BJ (cell line): ENCODE measurements at regions not wholly inside any gene's neighbourhood (a gene's known extent, or its start where the extent isn't known, plus 50 kb on each side); places are given as distances from the start of the nearest gene placed in this dataset.

ENCODE experiments used
- CTCF ChIA-PET: fragments of 350-600 bp; formaldehyde crosslinking; extraction: SDS; loops from one replicate; lab custom pipeline; 2021; ENCODE audit warnings: antibody characterized with exemption, inconsistent platforms; lab: Yijun Ruan, JAX
- POLR2A ChIA-PET: fragments of 300-600 bp; sonication (Branson Sonifier 250); formaldehyde crosslinking; extraction: SDS; loops from one replicate; lab custom pipeline; 2021; ENCODE audit warnings: antibody characterized with exemption; lab: Charles Lee
- DNase-seq: peaks from one replicate; pipeline ENCODE4 v3.0.0-alpha.2; 2011; ENCODE audit warnings: low read depth
- H3K27me3 ChIP-seq: 2 replicates; pipeline ENCODE4 v1.6.0; 2011; ENCODE audit warnings: low read length; ENCODE audit not compliant: control insufficient read depth, insufficient read depth
- H3K36me3 ChIP-seq: 2 replicates; pipeline ENCODE4 v1.5.1; 2011; ENCODE audit warnings: low read length; ENCODE audit not compliant: control insufficient read depth, insufficient read depth
- H3K4me3 ChIP-seq: 2 replicates; pipeline ENCODE4 v1.5.1; 2011; ENCODE audit warnings: low read depth, mild to moderate bottlenecking, control low read depth, low read length
- CTCF ChIP-seq: IDR thresholded peaks from 2 replicates; pipeline ENCODE4 v1.5.1; 2011; ENCODE audit warnings: low read depth, mild to moderate bottlenecking, control low read depth, inconsistent platforms, low read length, moderate library complexity; ENCODE audit not compliant: insufficient read depth

GRCh38 chr4:14396183-14396582, 606.1 kb upstream of the CPEB2 start:
- Histone ChIP-seq H3K27me3 (no peaks in the 10 kb centered on the region), H3K36me3 (no peaks in the 10 kb centered on the region), H3K4me3 (no peak overlapping the region)
- TF ChIP-seq CTCF: no peak
- no peak for DNase-seq
- POLR2A ChIA-PET: no interaction called here
- CTCF ChIA-PET: no interaction called here

- no peak for TF ChIP-seq CTCF
- ChIA-PET POLR2A (no interaction called here), CTCF (no interaction called here)
- DNase-seq: no peak
- Histone ChIP-seq H3K27me3 (no peaks in the 10 kb centered on the region), H3K36me3 (no peaks in the 10 kb centered on the region), H3K4me3 (no peak overlapping the region)
Measured at GRCh38 chr4:14399848-14400247, 602.4 kb upstream of the CPEB2 start.

- no peak for TF ChIP-seq CTCF
- DNase-seq: no peak
- POLR2A ChIA-PET: no interaction called here
- Histone ChIP-seq H3K36me3 (no peaks in the 10 kb centered on the region), H3K4me3 (no peak overlapping the region), H3K27me3 (no peaks in the 10 kb centered on the region)
- CTCF ChIA-PET: no interaction called here
Measured at GRCh38 chr4:14400307-14400706, 602.0 kb upstream of the CPEB2 start.

- DNase-seq: no peak
- no peaks in the 10 kb centered on the region for H3K36me3 ChIP-seq
- H3K4me3 ChIP-seq: no peak overlapping the region
- no peaks in the 10 kb centered on the region for H3K27me3 ChIP-seq
- no peak for TF ChIP-seq CTCF
- ChIA-PET CTCF (no interaction called here), POLR2A (no interaction called here)
Measured at GRCh38 chr4:14403132-14403531, 599.1 kb upstream of the CPEB2 start.

GRCh38 chr4:14404730-14405129, 597.6 kb upstream of the CPEB2 start:
- TF ChIP-seq CTCF: no peak
- CTCF ChIA-PET: no interaction called here
- H3K4me3 ChIP-seq: no peak overlapping the region
- POLR2A ChIA-PET: no interaction called here
- no peaks in the 10 kb centered on the region for H3K36me3 ChIP-seq
- no peaks in the 10 kb centered on the region for H3K27me3 ChIP-seq
- no peak for DNase-seq
